ENCODE measurements at regions not wholly inside any gene's neighbourhood (a gene's known extent, or its start where the extent isn't known, plus 50 kb on each side); places are given as distances from the start of the nearest gene placed in this dataset.

DNA sequence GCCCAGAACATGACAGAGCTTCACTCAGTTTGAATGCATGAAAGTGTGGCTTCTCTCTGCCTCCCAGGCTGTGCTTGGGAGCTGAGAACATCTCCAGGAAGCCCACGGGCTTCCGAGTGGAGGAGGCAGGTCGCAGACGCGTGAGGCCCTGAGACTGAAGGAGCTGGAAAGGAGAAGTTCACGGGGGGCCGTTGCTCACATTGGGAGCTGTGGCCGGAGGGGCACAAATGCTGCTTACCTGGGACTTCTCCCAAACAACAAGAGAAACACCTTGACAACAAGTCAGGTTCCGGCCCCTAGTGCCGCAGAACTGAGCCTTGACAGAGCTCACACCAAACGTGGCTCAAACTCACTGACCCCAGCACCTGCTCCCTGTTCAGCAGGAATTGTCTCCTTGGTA is 207.0 kb downstream of the BRD1 start:
- no peak for DNase-seq

GRCh38 chr22:49620003-49620556 is 207.6 kb downstream of the BRD1 start:
- DNase-seq = no peak

- DNase-seq = no peak
Observed at GRCh38 chr22:49619301-49619700, 208.4 kb downstream of the BRD1 start.

GRCh38 chr22:49618677-49618953 is 209.1 kb downstream of the BRD1 start:
- DNase-seq = no peak

GRCh38 chr22:49617866-49618676 is 209.6 kb downstream of the BRD1 start:
- no peak for DNase-seq

DNA sequence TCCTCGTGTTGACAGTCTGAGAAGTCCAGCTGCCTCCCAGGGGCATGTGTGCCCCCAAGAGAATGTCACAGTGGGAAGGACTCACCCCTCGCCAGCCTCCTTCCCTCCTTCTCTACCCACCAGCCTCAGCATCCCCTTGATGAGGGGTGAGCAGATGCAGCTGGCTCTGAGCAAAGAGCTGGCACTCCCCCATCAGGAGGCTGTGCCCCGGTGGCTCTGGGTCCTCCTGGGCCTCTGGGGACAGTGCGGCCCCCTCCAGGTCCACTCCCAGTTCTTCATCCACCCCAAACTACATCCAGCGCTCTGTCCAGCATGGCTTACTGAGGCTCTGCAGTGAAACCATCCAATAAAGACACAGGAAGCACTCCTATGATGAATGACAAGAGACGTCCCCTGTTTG is 210.4 kb downstream of the BRD1 start:
- no peak for DNase-seq

- no peak for DNase-seq
Observed at GRCh38 chr22:49616356-49617231, 211.1 kb downstream of the BRD1 start.

GRCh38 chr22:49614966-49615965 is 212.4 kb downstream of the BRD1 start:
- DNase-seq = no peak

DNA sequence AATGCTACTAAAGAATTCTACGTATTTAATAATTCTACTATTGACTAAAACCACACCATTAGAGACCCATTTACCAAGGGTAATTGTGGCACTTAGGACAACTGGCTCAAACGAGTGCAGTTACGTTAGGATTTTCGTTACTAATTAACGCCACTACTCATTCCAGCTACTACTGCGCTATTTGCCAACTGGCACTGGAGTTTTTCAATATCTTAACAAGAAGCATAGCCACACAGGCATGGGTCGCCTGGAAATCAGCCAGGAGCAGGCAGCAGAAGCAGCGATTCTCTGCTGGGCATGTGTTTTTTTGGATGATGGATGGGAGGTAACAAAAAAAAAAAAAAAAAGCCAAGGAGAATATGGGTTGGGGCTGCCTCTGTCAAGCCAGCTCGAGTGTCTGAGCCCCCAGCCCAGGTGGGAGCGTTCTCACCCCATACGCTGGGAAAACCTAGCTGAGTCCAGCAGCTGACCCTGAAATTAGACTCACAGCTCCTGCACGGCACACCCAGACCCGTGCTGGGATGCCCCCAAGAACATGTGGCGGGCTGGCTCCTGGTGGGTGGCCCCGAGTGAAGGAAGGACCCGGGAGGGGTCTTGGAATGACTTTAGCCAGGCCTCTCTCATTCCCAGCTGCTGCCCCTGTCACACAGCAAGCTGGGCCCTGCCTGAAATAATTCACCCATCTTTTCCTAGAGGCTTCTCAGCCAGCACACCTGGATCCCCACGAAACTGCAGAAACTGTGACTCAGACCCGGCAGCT is 214.0 kb downstream of the BRD1 start:
- no peak for DNase-seq

GRCh38 chr22:49613108-49613507 is 214.6 kb downstream of the BRD1 start:
- DNase-seq = no peak

- DNase-seq = no peak
Observed at GRCh38 chr22:49609207-49609876, 218.3 kb downstream of the BRD1 start.

GRCh38 chr22:49608660-49609059 is 219.0 kb downstream of the BRD1 start:
- DNase-seq = no peak

- DNase-seq = no peak
Observed at GRCh38 chr22:49608228-49608627, 219.4 kb downstream of the BRD1 start.

GRCh38 chr22:49607821-49608220 is 219.9 kb downstream of the BRD1 start:
- no peak for DNase-seq

- DNase-seq = no peak
Observed at GRCh38 chr22:49606562-49607290, 220.9 kb downstream of the BRD1 start.

DNA sequence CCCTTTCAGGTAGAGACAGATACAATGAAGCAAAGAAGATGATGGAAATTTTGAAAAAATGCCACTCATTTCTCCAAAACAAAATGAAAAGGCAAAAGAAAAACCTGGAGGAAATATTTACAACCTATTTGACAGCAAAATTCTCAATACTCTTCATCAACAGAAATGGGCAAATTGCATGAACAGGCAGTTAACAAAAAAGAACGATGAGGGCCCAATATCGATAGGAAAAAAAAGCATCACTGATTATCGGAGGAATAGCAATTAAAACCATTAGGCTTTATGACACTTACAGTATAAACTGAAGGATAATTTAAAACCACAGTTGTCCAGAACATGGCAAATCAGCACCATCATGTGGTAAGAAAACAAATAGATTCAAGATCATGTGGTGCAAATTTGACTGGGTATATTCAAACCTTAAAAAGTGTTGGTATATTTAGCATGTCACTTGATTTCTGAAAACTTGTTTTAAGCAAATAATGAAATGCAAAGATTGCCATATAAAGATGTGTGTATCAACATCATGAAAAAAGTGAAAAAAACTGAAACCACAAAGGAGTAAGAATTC is 222.9 kb downstream of the BRD1 start:
- DNase-seq = no peak

DNA sequence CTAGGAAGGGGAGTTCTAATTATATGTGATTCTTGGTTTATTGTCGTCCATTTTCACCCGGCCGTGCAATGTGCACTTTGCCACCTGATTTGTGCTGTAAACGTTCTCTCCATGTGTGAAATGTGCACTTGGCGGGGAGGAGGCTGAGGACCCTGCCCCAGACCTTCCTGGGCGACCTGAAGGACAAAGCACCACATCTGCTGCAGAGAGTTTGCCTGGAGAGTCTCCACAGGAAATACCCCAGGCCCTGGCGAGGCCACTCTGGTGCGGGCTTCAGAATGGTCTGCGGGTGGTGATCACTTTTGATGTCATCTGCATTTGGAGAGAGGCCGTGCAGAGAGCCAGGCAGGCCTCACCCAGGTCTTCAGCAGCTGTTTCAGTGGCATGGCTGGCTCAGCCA is 224.7 kb downstream of the BRD1 start:
- DNase-seq = no peak

- no peak for DNase-seq
Observed at GRCh38 chr22:49602481-49602880, 225.2 kb downstream of the BRD1 start.

GRCh38 chr22:49601614-49602321 is 225.9 kb downstream of the BRD1 start:
- DNase-seq = no peak

Measured in inflammatory macrophage treated with lipopolysaccharide for 4 hours (primary cell).